ENCODE measurements at regions not wholly inside any gene's neighbourhood (a gene's known extent, or its start where the extent isn't known, plus 50 kb on each side); places are given as distances from the start of the nearest gene placed in this dataset.

GRCh38 chr10:124346831-124347230 is 71.9 kb downstream of the OAT start:
- no peak overlapping the region for H3K9ac ChIP-seq (ENCODE audit: low read length)
- CTCF ChIA-PET, result no interaction called here
- H3K36me3 ChIP-seq (ENCODE audit: low read depth, low read length), result no peaks in the 10 kb centered on the region
- DNase-seq (no peak), ATAC-seq (no peak)
- H3K9me2 ChIP-seq (replicated peaks; ENCODE audit: low read length), result no peaks in the 10 kb centered on the region
- intact Hi-C loops (cut with micrococcal nuclease), result no loop called here
- BruUV-seq (replicated peaks), result no TSS peak
- no peaks in the 10 kb centered on the region for H3K27me3 ChIP-seq (ENCODE audit: low read length)
- TF ChIP-seq EZH2 (IDR thresholded peaks at IDR 0.05; ENCODE audit: low read length, unreplicated experiment), result no peak
- no peaks in the 10 kb centered on the region for H3K79me2 ChIP-seq (ENCODE audit: low read length)
- no peak overlapping the region for H3K4me2 ChIP-seq (ENCODE audit: low read length)
- H3K9me3 ChIP-seq (ENCODE audit: low read length), result no peaks in the 10 kb centered on the region
- no peaks in the 10 kb centered on the region for H4K20me1 ChIP-seq (ENCODE audit: low read length)
- H3K4me3 ChIP-seq (ENCODE audit: low read length), result no peak overlapping the region
- no peaks in the 10 kb centered on the region for H3K4me1 ChIP-seq (ENCODE audit: insufficient read depth, low read length)
- no peak overlapping the region for H2AFZ ChIP-seq (ENCODE audit: low read length)
- H3K27ac ChIP-seq (ENCODE audit: low read length), result no peak overlapping the region
- H3F3A ChIP-seq (ENCODE audit: low read length, unreplicated experiment), result no peaks in the 10 kb centered on the region
- POLR2A ChIA-PET (ENCODE audit: unreplicated experiment), result no interaction called here

GRCh38 chr10:124345521-124345920 is 73.2 kb downstream of the OAT start:
- H3K4me2 ChIP-seq (ENCODE audit: low read length), result no peak overlapping the region
- no peak overlapping the region for H3K4me3 ChIP-seq (ENCODE audit: low read length)
- H3K9me3 ChIP-seq (ENCODE audit: low read length), result no peaks in the 10 kb centered on the region
- no peaks in the 10 kb centered on the region for H3K9me2 ChIP-seq (replicated peaks; ENCODE audit: low read length)
- H2AFZ ChIP-seq (ENCODE audit: low read length), result no peak overlapping the region
- H3K9ac ChIP-seq (ENCODE audit: low read length), result no peak overlapping the region
- H3K79me2 ChIP-seq (ENCODE audit: low read length), result no peaks in the 10 kb centered on the region
- no peak for TF ChIP-seq CTCF (conservative IDR thresholded peaks at IDR 0.05; ENCODE audit: low read depth, low read length)
- TF ChIP-seq EZH2 (IDR thresholded peaks at IDR 0.05; ENCODE audit: low read length, unreplicated experiment), result no peak
- no peak for TF ChIP-seq EZH2phosphoT487 (IDR thresholded peaks at IDR 0.05; ENCODE audit: borderline replicate concordance, low read length)
- H3K36me3 ChIP-seq (ENCODE audit: low read depth, low read length), result no peaks in the 10 kb centered on the region
- no peak for DNase-seq
- no peaks in the 10 kb centered on the region for H4K20me1 ChIP-seq (ENCODE audit: low read length)
- no peaks in the 10 kb centered on the region for H3F3A ChIP-seq (ENCODE audit: low read length, unreplicated experiment)
- ChIA-PET CTCF (no interaction called here), POLR2A (ENCODE audit: unreplicated experiment) (no interaction called here)
- no peak for ATAC-seq
- no TSS peak for BruUV-seq (replicated peaks)
- H3K27me3 ChIP-seq (ENCODE audit: low read length), result no peaks in the 10 kb centered on the region
- H3K27ac ChIP-seq (ENCODE audit: low read length), result no peak overlapping the region
- H3K4me1 ChIP-seq (ENCODE audit: insufficient read depth, low read length), result no peaks in the 10 kb centered on the region
- intact Hi-C loops (cut with micrococcal nuclease), result no loop called here

- Histone ChIP-seq H3K4me1 (ENCODE audit: insufficient read depth, low read length) (no peaks in the 10 kb centered on the region), H3K4me2 (ENCODE audit: low read length) (no peak overlapping the region), H3K27me3 (ENCODE audit: low read length) (no peaks in the 10 kb centered on the region), H3K9me2 (replicated peaks; ENCODE audit: low read length) (no peaks in the 10 kb centered on the region), H3K4me3 (ENCODE audit: low read length) (no peak overlapping the region), H3F3A (ENCODE audit: low read length, unreplicated experiment) (no peaks in the 10 kb centered on the region), H2AFZ (ENCODE audit: low read length) (no peak overlapping the region), H3K36me3 (ENCODE audit: low read depth, low read length) (no peaks in the 10 kb centered on the region), H3K9ac (ENCODE audit: low read length) (no peak overlapping the region), H4K20me1 (ENCODE audit: low read length) (no peaks in the 10 kb centered on the region), H3K79me2 (ENCODE audit: low read length) (no peaks in the 10 kb centered on the region), H3K27ac (ENCODE audit: low read length) (no peak overlapping the region), H3K9me3 (ENCODE audit: low read length) (no peaks in the 10 kb centered on the region)
- intact Hi-C loops (cut with micrococcal nuclease), result no loop called here
- ChIA-PET POLR2A (ENCODE audit: unreplicated experiment) (no interaction called here), CTCF (no interaction called here)
- BruUV-seq (replicated peaks), result no TSS peak
- no peak for TF ChIP-seq EZH2phosphoT487 (IDR thresholded peaks at IDR 0.05; ENCODE audit: borderline replicate concordance, low read length)
- TF ChIP-seq EZH2 (IDR thresholded peaks at IDR 0.05; ENCODE audit: low read length, unreplicated experiment), result no peak
- ATAC-seq, result no peak
- no peak for DNase-seq
Measured at GRCh38 chr10:124344931-124345330, 73.8 kb downstream of the OAT start.

- ChIA-PET CTCF (no interaction called here), POLR2A (ENCODE audit: unreplicated experiment) (no interaction called here)
- Histone ChIP-seq H3F3A (ENCODE audit: low read length, unreplicated experiment) (no peaks in the 10 kb centered on the region), H4K20me1 (ENCODE audit: low read length) (no peaks in the 10 kb centered on the region), H3K9ac (ENCODE audit: low read length) (no peak overlapping the region), H3K27me3 (ENCODE audit: low read length) (no peaks in the 10 kb centered on the region), H2AFZ (ENCODE audit: low read length) (no peak overlapping the region), H3K36me3 (ENCODE audit: low read depth, low read length) (no peaks in the 10 kb centered on the region), H3K4me3 (ENCODE audit: low read length) (no peak overlapping the region), H3K4me2 (ENCODE audit: low read length) (no peak overlapping the region), H3K79me2 (ENCODE audit: low read length) (no peaks in the 10 kb centered on the region), H3K9me2 (replicated peaks; ENCODE audit: low read length) (no peaks in the 10 kb centered on the region), H3K27ac (ENCODE audit: low read length) (no peak overlapping the region), H3K4me1 (ENCODE audit: insufficient read depth, low read length) (no peaks in the 10 kb centered on the region), H3K9me3 (ENCODE audit: low read length) (no peaks in the 10 kb centered on the region)
- TF ChIP-seq CTCF (conservative IDR thresholded peaks at IDR 0.05; ENCODE audit: low read depth, low read length) (no peak), EZH2phosphoT487 (IDR thresholded peaks at IDR 0.05; ENCODE audit: borderline replicate concordance, low read length) (no peak), EZH2 (IDR thresholded peaks at IDR 0.05; ENCODE audit: low read length, unreplicated experiment) (no peak)
- BruUV-seq (replicated peaks), result no TSS peak
- DNase-seq, result no peak
- intact Hi-C loops (cut with micrococcal nuclease), result no loop called here
- ATAC-seq, result no peak
Measured at GRCh38 chr10:124344266-124344590, 74.5 kb downstream of the OAT start.
